ENCODE measurements at regions not wholly inside any gene's neighbourhood (a gene's known extent, or its start where the extent isn't known, plus 50 kb on each side); places are given as distances from the start of the nearest gene placed in this dataset.

GRCh38 chr1:68293122-68293521 is 60.8 kb upstream of the WLS start:
- DNase-seq = peak; percentile 16

DNA sequence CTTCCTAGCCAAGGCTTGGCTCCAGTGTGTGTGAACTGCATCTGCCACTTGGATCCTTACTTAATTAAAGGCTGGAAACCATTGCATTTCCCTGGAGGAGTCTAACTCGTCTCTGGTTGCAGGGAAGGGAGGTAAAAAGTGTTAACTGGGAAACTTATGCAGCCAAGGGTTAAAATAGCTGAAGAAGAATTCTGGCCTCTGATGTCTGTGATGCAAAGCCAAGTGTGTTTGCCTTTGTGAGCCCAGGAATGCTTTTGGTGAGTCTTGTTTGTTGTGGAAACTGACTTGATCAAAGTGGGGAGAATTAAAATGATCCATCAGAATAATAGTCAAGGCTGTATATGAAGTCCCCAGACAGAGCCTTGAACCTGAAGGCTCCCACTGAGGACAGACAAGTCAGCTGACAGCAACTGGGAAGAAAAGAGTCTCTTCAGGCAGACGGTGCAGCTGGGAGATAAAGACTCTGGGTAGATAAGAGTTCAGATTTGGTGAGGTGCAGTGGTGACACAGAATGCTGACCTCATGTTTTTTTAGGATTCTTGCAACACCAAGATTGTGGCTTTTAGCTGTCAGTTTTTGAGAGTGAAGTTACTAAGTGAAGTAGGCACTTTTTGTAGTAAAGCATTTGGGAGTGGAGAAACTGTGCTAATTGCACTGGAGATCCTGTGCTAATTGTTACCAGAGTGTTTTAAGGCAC is 59.5 kb upstream of the WLS start:
- peak; percentile 42 for DNase-seq

GRCh38 chr1:68287241-68287640 is 54.9 kb upstream of the WLS start:
- DNase-seq = peak; percentile 36

DNA sequence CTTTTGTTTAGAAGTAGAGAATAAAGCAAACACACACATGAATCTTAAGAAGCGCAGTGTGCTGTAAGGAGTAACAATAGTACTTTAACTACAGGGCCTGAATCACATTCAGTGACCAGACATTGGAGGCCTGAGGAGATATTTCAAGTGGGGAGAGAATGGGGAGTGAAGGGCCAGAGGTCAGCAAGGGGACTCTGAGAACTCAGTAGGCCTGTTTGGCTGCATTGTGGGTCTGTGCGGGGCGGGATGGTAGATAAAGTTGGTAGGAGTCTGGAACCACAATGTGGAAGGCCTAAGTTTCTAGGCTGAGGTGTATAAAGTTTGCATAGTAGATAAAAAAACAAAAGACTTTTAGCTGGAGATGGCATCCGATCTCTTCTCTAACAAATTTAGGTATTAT is 52.7 kb upstream of the WLS start:
- no peak for DNase-seq

- no peak for DNase-seq
Observed at GRCh38 chr1:68281946-68282615, 49.8 kb upstream of the WLS start.
